Adrenal gland (tissue), 5 donors: ENCODE measurements at regions not wholly inside any gene's neighbourhood (a gene's known extent, or its start where the extent isn't known, plus 50 kb on each side); places are given as distances from the start of the nearest gene placed in this dataset.

Experiments
- POLR2A ChIP-seq, 2 donors: fragments of 450-650 bp; IDR thresholded peaks; one replicate each; pipeline ENCODE4 v1.6.1; 2017; ENCODE audit warnings: antibody characterized with exemption in 2 of 2, mild to moderate bottlenecking in 2 of 2, moderate library complexity in 1 of 2
- TF ChIP-seq, protein P1 (sequence below), 6 experiments: fragments of 450-650 bp in 4 of 6; fragments of 200-600 bp in 2 of 6; sonication (generic) in 1 of 6; IDR thresholded peaks; 1 replicate in 5 of 6; 2 replicates in 1 of 6; pipeline versions ENCODE4 v1.5.1 to v1.8.0; 2016 to 2021; ENCODE audit warnings: antibody characterized with exemption in 6 of 6, mild to moderate bottlenecking in 2 of 6, moderate library complexity in 1 of 6
- donor health status: DM: no; HTN: no; CAD: no.

DNA sequence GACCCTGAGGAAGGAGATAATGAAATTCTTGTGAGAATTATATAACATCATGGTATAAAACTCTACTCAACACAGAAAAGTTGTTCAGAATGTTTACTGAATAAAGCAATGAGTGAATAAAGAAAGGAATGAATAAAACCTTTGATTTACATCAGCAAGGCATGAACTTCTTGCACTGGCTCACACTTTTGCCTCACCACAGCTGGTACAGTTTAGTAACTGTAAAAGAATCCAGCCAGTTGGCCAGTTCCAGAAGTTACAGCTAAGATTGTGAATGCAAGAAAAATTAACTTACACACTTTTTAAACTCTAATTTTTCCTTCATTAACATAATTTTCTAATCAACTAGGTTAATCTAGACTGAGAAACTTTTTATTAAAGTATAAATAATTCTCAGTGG lies 490.9 kb downstream of the NFIB start:
- TF ChIP-seq, protein P1, sequence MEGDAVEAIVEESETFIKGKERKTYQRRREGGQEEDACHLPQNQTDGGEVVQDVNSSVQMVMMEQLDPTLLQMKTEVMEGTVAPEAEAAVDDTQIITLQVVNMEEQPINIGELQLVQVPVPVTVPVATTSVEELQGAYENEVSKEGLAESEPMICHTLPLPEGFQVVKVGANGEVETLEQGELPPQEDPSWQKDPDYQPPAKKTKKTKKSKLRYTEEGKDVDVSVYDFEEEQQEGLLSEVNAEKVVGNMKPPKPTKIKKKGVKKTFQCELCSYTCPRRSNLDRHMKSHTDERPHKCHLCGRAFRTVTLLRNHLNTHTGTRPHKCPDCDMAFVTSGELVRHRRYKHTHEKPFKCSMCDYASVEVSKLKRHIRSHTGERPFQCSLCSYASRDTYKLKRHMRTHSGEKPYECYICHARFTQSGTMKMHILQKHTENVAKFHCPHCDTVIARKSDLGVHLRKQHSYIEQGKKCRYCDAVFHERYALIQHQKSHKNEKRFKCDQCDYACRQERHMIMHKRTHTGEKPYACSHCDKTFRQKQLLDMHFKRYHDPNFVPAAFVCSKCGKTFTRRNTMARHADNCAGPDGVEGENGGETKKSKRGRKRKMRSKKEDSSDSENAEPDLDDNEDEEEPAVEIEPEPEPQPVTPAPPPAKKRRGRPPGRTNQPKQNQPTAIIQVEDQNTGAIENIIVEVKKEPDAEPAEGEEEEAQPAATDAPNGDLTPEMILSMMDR (IDR thresholded peaks at IDR 0.05): no peak
- TF ChIP-seq POLR2A (IDR thresholded peaks at IDR 0.05): no peak
